ENCODE measurements at regions not wholly inside any gene's neighbourhood (a gene's known extent, or its start where the extent isn't known, plus 50 kb on each side); places are given as distances from the start of the nearest gene placed in this dataset.

- TF ChIP-seq CTCF (conservative IDR thresholded peaks at IDR 0.05; ENCODE audit: low read depth, low read length) (no peak), EZH2 (IDR thresholded peaks at IDR 0.05; ENCODE audit: low read length, unreplicated experiment) (no peak)
Observed at GRCh38 chr16:74078511-74079231, 217.9 kb upstream of the PSMD7 start.

Data from PC-3 (cell line).